ENCODE measurements at regions not wholly inside any gene's neighbourhood (a gene's known extent, or its start where the extent isn't known, plus 50 kb on each side); places are given as distances from the start of the nearest gene placed in this dataset.
A peak's percentile ranks its signal among the peaks of the same experiment; 100 is the strongest.

DNA sequence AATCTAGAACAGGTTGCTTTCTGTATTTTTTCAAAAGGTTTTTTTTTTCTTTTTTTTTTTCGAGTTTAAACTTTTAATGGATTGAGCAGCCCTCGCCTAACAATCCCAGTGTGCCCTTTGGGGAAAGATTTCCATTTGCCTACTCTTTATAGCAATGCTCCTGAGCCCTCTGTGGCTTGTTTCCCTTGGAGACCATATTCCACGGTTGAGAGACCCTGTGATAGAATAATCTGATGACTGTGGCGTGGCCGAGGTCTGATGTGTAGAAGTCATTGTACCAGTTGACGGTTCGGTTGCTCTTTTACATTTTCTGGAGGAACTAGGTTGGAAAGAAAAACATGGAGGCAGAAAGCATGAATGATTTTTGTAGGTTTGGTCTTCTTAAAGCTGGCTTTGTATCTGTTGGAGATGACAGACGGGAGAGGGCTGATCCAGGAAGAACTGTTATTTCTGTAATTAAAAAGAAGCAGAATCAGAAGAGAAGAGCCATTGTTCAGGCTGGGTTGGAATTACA, 305.7 kb upstream of the NRIP1 start:
- peak; percentile 3 for DNase-seq (ENCODE audit: low spot score)

DNA sequence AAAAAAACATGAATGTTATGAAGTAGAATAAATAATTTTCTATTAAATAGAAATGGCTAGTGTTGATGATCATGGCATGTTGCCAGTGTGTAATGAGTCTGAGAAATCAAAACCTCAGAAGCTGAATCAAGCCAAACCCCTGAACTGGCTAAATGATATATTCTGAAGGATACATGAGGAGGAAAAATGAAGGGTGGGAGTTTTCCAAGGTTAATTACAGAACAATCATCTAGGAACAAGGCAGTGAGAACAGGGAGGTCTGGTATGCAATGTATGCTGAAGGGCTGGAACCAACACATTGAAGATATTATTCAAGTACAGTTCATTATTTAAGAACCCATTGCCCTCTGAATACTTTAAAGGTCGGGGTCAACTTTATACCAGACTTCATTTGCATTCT, 309.1 kb upstream of the NRIP1 start:
- no peak for DNase-seq (ENCODE audit: low spot score)

DNA sequence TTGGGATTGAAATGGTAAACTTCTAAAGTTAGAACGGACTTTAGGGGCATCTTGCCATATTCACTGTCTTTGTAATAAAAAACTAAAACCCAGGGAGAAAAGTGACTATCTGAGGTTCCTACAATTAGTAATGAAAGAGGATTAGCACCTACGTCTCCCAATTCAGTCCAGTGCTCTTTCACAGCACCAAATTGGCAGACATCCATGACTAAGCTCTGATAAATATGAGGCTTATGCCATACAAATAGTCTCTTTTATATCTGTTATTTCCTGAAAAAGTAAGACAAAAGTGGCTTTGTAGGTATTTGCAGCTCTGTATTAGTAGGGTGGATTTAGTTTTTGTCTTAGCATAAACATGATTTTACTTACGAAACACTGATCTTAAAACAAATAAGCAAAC, 315.0 kb upstream of the NRIP1 start:
- DNase-seq (ENCODE audit: low spot score): no peak

DNA sequence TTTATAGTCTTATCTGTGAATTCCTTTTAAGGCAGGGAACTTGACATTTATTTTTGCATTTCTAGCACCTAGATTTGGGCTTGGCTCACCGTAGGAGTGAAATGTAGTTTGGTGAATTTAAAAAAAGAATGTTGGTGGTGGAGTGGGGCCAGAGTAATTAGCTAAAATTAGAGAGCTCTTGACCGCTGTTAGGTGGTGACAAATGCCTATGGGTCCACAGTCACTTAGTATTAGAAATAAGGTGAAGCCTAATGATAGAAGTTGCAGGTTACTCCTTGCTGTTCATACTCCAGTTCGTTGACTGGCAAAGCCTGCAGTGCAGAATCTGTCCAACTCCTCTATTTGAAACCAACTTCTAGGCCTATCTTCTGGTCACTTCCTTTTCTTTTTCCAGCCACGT, 318.8 kb upstream of the NRIP1 start:
- no peak for DNase-seq (ENCODE audit: low spot score)

DNA sequence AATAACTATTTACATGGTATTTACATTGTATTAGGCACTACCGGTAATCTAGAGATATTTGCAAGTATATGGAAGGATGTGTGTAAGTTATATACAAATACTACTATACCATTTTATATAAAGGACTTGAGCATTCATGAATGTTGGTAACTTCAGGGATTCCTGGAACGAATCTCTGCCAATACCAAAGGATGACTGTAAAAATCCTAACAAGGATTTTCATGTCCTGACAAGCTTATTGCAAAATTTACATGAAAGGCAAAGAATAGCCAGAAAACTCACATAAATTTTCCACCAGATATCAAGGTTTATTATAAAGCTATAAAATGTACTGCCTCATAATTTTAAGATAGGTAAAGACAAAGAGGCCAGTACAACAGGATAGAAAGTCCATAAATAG, 325.2 kb upstream of the NRIP1 start:
- DNase-seq (ENCODE audit: low spot score): no peak

DNA sequence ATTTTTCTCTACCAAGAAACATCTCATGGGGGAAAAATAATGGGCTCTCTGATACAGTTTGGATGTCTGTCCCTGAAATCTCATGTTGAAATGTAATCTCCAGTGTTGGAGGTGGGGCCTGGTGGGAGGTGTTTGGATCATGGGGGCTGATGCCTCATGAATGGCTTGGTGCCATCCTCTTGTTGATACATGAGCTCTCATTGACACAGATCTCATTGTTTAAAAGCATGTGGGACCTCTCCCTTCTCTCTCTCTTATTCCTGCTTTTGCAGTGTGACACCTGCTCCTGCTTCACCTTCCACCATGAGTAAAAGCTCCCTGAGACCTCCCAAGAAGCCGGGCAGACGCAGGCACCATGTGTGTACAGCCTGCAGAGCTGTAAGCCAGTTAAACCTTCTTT, 332.5 kb upstream of the NRIP1 start:
- no peak for DNase-seq (ENCODE audit: low spot score)

DNA sequence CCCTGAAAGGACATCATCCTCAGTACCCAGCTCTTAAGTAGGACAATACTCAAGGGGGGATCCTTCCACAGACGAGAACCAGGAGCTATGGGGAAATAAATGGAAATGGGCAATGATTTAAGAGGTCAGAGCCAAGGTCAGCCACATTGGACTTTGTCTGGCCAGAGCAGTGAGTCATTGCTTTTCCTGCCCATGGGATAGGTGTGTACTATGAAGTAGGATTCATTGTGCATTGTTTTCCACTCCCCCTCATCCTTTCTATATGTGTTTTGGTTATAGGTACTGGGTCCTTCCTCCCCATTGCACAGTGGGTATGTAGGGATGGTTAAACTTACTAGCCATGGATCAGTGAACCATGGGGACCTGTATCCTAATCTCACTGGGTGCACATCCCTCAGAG, 328.9 kb upstream of the USP25 start:
- peak; percentile 22 for DNase-seq (ENCODE audit: low spot score)

DNA sequence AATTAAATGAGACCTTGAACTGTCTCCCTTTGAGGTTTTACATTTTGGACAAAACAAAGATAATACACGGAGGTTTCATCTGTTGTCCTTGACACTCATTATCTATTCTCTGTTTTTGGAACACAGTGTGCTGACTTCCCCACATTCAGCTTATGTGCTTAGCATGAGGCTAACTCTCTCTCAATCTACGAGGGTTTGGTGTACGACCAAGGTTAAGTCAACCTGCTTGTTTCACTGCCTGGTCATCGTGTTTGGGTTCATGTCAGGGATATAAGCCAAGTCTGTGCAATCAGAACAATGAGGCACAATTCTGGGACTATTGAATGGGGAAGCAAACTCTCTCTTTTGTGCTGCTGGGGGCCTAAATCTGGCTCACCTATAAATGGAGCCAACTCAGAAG, 328.5 kb upstream of the USP25 start:
- DNase-seq (ENCODE audit: low spot score): no peak

DNA sequence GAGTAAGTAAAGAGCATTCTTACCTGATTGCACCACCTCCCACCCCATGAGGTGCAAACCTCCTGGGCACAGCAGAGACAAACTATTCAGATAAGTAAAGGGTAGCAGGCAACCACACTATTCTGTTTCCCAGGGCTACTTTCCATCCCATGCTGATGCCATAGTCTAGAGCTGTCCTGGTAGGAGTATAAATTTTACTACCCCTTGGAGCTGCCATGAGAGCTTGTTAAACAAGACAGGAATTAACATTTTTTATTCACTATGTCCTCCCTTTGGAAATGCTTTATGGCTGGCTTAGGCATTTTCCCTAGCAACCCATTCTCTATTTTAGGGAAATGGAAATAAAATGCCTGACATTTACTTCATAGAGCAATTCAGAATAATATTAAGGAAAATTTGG, 324.6 kb upstream of the USP25 start:
- DNase-seq (ENCODE audit: low spot score): no peak

DNA sequence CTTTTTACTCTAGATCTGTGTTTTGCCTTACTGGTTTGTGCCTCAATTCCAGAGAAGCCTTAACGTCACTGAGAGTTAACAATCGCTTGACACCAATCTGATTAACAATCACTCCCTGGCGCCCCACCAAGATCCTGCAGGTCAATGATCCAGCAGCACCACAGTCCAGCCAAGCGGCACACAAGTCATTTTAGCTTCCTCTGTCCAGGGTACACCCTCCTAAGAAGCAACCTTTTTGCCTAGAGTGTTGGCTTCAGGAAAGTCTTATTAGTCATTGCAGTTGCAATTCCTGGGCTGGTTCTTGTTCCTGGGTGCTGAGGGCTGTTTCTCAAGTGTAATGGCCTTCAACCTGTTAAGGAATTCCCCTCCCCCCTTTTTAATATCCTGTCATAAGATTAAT, 323.0 kb upstream of the USP25 start:
- peak; percentile 81 for DNase-seq (ENCODE audit: low spot score)

DNA sequence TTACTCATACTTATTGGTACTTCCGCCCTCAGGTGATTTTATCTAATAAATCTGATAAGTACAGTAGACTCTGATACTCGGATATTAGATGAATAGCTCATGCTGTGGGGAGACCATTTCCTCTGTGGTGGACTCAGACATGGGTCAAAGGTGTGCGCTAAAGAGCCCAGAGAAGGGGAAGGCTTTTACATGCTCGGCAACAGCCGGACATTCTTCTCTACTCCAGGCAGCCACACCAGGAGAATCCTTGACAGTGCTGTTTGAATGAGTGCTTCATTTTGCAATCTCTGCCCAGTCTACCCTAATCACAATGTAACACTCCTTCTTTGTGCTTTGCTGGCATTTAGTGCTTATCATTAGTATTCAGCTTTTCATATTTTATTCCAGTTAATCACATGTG, 322.2 kb upstream of the USP25 start:
- no peak for DNase-seq (ENCODE audit: low spot score)

DNA sequence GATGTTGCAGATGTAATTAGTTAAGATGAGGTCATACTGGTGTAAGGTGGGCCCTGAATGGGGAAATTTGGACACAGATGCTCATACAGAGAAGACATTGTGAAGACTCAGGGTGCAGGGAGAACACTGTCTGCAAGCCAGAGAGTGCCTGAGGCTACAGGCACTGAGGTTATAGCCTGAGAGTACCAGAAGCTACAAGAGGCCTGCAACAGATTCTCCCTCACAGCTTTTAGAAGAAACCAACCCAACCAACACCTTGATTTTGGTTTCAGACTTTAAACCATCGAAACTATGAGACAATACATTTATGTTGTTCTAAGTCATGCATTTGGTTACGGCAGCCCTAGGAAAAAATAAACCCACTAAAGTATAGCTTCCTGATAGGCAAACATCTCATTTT, 321.7 kb upstream of the USP25 start:
- no peak for DNase-seq (ENCODE audit: low spot score)

DNA sequence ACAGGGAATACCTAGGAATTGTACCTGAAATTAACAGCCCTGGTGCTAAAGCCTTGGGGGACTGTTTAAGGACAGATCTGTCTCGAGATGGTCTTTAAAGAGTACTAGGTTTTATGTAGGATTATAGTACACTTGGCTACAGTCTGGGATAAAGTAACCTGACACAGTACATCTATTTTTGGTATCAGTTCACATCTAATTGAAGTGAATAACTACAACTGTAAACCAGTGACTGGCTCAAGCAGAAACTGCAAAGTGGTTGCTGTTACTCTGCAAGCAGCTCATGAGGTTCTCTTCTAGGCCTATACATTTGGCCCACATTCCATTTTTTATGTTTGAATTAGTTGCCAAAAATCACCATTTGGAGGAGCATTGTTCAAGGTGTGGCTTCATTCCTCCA, 320.8 kb upstream of the USP25 start:
- DNase-seq (ENCODE audit: low spot score): no peak

DNA sequence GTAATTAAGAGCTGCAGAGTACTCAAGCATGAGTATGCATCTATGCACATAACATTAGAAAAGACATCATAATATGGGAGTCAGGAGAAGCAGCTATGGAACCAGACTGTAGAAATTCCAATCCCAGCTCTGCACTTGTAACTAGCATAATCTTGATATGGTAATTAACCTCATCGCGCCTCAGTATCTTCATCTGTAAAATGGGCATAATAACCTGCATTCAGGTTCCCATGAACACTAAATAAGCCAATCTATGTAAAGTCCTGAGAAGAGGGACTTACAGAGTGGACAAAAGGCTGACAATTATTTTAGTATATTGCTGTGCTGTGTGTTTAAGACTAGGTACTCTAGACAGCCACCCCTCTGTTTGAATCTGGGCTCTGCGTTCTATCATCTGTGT, 318.9 kb upstream of the USP25 start:
- no peak for DNase-seq (ENCODE audit: low spot score)

DNA sequence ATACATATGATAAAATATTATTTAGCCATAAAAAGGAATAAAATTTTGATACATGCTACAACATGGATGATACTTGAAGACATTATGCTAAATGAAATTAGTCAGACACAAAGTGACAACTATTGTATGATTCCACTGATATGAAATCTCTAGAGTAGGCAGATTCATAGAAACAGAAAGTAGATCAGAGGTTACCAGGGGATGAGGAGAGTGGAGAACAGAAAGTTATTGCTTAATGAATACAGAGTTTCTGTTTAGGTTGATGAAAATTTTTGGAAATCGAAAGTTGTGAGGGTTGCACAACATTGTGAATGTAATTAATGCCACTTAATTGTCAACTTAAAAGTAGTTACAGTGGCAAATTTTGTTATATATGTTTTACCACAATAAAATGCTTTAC, 315.7 kb upstream of the USP25 start:
- no peak for DNase-seq (ENCODE audit: low spot score)

DNA sequence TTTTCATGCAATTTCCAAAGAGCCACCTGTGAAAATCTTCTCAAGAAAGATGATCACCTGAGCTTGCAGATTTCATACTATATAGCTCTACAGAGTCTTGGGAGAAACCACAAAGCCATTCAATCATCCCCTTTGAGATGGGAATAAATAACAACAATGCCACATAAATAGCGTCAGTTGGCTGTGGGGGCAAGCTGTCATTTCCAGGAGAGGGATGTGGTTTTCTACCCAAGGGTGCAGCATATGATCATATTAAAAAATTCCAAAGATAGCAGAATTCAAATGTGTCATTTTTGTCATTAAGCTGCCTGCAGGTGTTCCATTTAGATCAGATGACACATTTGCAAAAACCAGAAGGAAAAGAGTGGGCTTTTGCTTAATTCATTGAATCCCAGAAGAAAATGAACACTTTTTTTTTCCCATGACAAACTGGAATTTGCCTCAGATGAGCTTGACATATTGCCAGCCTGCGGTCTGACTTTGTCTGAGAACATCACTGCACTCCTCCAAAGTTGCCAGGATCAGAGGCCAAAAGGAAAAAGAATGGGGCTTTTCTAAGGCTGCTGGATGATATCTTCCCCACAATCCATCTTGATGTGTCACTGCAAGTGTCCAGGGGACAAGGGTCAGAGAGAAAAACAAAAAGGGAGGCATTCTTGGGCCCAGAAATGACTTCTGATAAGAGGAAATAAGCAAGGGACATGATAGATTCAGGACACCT, 314.1 kb upstream of the USP25 start:
- DNase-seq (ENCODE audit: low spot score): peak; percentile 33

DNA sequence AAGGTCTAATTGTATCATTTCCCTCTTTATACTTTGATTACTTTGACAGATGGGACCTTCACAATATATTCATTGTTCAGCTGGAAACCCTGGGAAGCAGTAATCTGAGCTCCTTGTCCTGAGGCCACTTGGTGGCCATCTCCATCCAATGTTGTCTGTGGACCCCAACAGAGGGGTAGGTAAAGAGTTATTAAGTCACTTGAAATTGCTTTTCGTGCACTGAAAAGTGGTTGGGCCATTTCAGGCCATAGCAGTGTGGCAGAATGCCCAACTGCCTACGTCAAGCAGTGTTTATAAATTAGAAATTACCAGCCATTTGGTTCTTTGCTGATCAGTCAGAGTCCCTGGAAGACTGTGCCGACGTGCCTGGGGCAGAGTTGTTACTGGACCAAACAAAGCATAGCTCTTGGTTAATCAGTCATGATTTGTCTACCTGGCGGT, 308.3 kb upstream of the USP25 start:
- DNase-seq (ENCODE audit: low spot score): peak; percentile 73

DNA sequence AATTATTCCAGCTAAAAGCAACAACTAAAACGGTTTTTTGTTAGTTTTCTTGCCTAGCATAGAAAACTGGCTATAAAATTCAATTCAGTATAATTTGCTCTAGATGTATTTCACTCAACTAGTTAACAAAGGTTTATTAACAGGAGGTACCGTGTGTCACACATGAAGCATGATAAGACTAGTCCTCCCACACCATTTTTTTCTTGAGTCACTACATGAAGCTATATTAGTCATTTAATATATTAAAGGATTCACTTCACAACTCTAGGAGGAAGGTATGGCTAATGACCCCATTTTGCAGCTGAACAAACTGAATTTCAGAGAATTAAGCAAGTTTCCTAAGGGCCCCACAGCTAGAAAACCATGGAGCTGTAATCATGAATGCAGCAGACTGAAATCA, 307.8 kb upstream of the USP25 start:
- peak; percentile 80 for DNase-seq (ENCODE audit: low spot score)

DNA sequence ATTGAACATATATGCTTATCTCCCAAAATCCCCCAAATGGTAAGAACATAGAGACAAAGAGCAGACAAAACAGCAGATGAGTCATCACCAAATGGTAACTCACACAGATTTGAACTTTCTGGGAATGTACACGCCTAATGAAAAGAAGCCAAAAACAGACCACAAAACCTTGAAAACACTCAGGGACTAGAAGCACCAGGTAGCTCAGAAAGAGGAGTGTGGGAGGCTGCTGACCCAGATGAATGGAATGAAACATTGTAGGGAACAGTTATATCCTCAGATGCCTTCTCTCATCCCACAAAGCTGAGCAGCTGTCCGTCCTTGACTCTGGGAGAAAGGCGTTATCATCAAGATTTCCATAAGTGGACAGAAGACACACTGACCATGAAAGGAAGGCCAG, 307.0 kb upstream of the USP25 start:
- peak; percentile 72 for DNase-seq (ENCODE audit: low spot score)

DNA sequence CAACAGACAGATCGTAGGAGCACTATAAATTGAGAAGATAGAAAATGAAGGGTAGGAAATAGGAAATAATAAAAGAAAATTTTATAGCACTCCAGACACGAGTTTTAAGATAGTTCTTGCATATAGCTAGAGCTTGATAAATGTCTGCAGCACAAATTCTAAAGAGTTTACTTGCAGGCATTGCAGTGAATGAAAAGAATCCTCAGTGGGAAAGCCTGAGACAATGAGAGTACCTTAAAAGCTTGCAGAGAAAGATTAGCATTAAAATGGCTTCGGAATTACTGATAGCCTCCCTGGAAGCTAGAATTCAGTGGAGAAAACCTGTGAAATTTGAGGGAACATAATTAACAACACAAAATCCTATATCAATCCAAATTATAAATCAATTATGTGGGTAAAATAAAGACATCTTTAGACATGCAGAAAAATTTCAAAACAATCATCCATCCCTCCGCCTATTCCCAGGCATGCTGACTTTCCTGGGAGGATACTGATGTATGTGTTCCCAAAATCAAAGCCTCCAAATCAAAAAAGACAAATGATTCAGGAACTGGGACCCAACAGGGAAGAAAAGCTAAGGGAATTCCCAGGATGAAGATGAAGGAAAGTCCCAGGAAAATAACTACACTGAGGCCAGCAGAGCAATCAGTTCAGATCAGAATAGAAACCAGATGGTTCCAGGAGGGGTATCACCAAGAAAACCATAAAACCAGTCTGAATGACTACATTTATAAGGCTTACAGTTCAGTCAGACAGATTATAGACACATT, 305.9 kb upstream of the USP25 start:
- peak; percentile 10 for DNase-seq (ENCODE audit: low spot score)

DNA sequence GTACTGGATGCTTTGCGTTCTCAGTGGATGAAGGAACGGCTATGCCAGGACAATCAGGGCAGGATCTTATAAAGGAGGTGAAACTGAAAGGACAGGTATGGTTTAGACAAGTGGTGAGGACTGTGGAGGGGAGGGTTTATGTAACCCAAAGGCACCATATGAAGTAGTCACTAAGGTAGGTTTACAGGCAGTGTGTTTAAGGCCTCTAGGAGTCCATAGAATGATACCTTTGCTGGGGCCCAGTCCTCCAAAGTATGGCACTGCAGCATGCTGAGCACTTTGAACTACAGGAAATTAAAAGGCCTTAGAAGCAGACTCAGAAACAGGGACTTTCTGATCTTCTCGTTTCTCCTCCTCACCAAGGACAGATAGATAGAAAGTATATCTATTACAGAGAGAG, 304.7 kb upstream of the USP25 start:
- no peak for DNase-seq (ENCODE audit: low spot score)

DNA sequence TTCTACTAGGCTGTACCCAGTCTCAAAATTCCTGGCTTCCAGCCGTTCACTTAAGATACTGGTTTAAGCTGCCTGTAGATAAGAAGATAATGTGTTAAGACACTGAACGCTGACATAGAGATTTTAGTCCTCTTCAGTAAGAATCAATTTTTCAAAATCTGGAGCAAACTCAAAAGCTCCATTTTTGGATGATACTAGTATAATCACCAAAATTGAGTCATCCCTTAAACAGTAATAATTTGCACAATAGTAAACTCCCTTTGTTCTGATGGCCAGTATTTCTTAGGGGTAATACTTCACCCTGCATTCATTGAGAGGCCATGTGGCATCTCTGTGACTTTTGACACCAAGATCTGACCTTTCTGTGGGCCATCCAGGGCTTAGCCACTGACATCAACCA, 299.8 kb upstream of the USP25 start:
- no peak for DNase-seq (ENCODE audit: low spot score)

DNA sequence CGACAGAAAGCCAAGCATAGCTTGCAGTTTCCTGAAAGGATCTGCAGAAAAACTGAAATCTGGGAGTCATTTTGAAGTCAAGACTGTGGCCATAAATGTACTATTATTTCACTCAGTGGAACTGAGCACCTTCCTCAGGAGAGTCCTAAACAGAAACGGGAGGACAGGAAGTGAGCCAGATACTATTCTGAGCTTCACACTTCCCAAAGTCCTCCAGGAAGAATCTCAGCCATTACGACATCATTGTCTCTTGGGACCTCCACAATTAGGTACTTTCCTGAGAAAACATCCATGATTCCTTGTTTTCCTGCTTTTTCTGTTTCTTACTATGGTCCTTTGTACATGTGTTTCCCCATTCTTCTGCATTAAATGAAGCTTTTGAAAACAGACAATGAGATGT, 299.2 kb upstream of the USP25 start:
- DNase-seq (ENCODE audit: low spot score): peak; percentile 20

DNA sequence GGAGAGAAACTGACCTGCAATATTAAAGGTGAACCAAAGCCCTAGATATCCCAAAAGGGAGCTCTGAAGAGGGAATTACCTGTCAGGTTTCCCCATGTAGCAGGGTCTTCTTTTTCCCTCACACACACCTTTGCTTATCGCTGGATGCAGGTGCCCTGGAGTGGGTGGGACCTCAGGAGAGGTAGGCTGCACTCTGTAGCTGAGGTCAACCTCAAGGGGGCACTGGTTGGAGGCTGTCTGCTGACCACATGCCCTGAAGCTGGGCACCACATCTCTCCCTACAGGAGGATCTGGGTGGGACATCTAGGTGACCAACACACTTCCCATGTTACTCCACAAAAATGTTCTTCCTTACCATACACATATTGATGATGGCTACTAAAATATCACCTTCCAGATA, 298.7 kb upstream of the USP25 start:
- DNase-seq (ENCODE audit: low spot score): no peak
